Keratinocyte (primary cell): ENCODE measurements at regions not wholly inside any gene's neighbourhood (a gene's known extent, or its start where the extent isn't known, plus 50 kb on each side); places are given as distances from the start of the nearest gene placed in this dataset.

Source experiments
- DNase-seq: peaks from one replicate; pipeline ENCODE4 v3.0.0-alpha.2; 2011; ENCODE audit warnings: low read depth, missing footprints, low spot score
- FAIRE-seq: peaks from 2 replicates; lab custom pipeline; 2011; peaks lifted over from hg19 to GRCh38; lab: Jason Lieb, UNC
- H2AFZ ChIP-seq: 2 replicates; pipeline ENCODE4 v1.6.0; 2012; ENCODE audit warnings: low read length, control low read depth, inconsistent platforms; ENCODE audit not compliant: control insufficient read depth
- H3K27ac ChIP-seq: 2 replicates; pipeline ENCODE4 v1.5.1; 2011; ENCODE audit warnings: low read length; ENCODE audit not compliant: control insufficient read depth, insufficient read depth
- H3K27me3 ChIP-seq: 3 replicates; pipeline ENCODE4 v1.6.0; 2011; ENCODE audit warnings: low read length; ENCODE audit not compliant: control insufficient read depth, insufficient read depth; ENCODE audit errors: extremely low read depth
- H3K36me3 ChIP-seq, 2 experiments: 2 replicates in 1 of 2; 3 replicates in 1 of 2; pipeline ENCODE4 v1.5.1; 2011; ENCODE audit warnings: low read length in 2 of 2, mild to moderate bottlenecking in 1 of 2; ENCODE audit not compliant: control insufficient read depth in 2 of 2, insufficient read depth in 2 of 2; ENCODE audit errors: extremely low read depth in 1 of 2
- H3K4me1 ChIP-seq: 3 replicates; pipeline ENCODE4 v1.5.1; 2011; ENCODE audit warnings: low read length; ENCODE audit not compliant: control insufficient read depth, insufficient read depth; ENCODE audit errors: extremely low read depth
- H3K4me2 ChIP-seq: 3 replicates; pipeline ENCODE4 v1.6.0; 2011; ENCODE audit warnings: low read depth, low read length; ENCODE audit not compliant: control insufficient read depth, insufficient read depth; ENCODE audit errors: extremely low read depth
- H3K4me3 ChIP-seq, 3 experiments: fragments of 200-600 bp in 1 of 3; sonication (generic) in 1 of 3; 2 replicates in 2 of 3; 3 replicates in 1 of 3; pipeline ENCODE4 v1.5.1; 2011 to 2016; ENCODE audit warnings: low read length in 3 of 3, mild to moderate bottlenecking in 3 of 3, control low read depth in 2 of 3, inconsistent platforms in 1 of 3, low read depth in 1 of 3, mixed read lengths in 1 of 3, mixed run types in 1 of 3, moderate library complexity in 1 of 3; ENCODE audit not compliant: control insufficient read depth in 2 of 3, insufficient read depth in 2 of 3; ENCODE audit errors: extremely low read depth in 1 of 3
- H3K79me2 ChIP-seq: 2 replicates; pipeline ENCODE4 v1.6.0; 2012; ENCODE audit warnings: low read length; ENCODE audit not compliant: control insufficient read depth, insufficient read depth
- H3K9ac ChIP-seq: 3 replicates; pipeline ENCODE4 v1.6.0; 2011; ENCODE audit warnings: low read length; ENCODE audit not compliant: control insufficient read depth, insufficient read depth; ENCODE audit errors: extremely low read depth
- H3K9me1 ChIP-seq: 3 replicates; pipeline ENCODE4 v1.6.0; 2011; ENCODE audit warnings: low read length; ENCODE audit not compliant: control insufficient read depth, insufficient read depth; ENCODE audit errors: extremely low read depth
- H3K9me3 ChIP-seq: 2 replicates; pipeline ENCODE4 v1.5.1; 2012; ENCODE audit warnings: low read depth, low read length; ENCODE audit not compliant: control insufficient read depth
- H4K20me1 ChIP-seq: 3 replicates; pipeline ENCODE4 v1.6.0; 2011; ENCODE audit warnings: low read length; ENCODE audit not compliant: control insufficient read depth, insufficient read depth; ENCODE audit errors: extremely low read depth
- EZH2 ChIP-seq: IDR thresholded peaks from one replicate; pipeline ENCODE4 v1.6.1; 2012; ENCODE audit warnings: inconsistent platforms, mild to moderate bottlenecking, low read length, moderate library complexity
- dilution Hi-C: fragments of 300-500 bp; cut with MboI; formaldehyde crosslinking; loops from one replicate; pipeline ENCODE4 v1.7.0; 2020; ENCODE audit warnings: low sequenced_read_pairs; ENCODE audit not compliant: extremely low pct_ligation_motif_present
- TF ChIP-seq, protein P1 (sequence below), 3 experiments: IDR thresholded peaks in 1 of 3; conservative IDR thresholded peaks in 1 of 3; optimal IDR thresholded peaks in 1 of 3; 2 replicates in 2 of 3; 3 replicates in 1 of 3; pipeline versions ENCODE3 to v1.5.1; 2011; ENCODE audit warnings: low read length in 3 of 3, mild to moderate bottlenecking in 3 of 3, moderate library complexity in 2 of 3, control low read depth in 1 of 3, inconsistent platforms in 1 of 3; ENCODE audit not compliant: insufficient read depth in 2 of 3; ENCODE audit errors: extremely low read depth in 1 of 3

DNA sequence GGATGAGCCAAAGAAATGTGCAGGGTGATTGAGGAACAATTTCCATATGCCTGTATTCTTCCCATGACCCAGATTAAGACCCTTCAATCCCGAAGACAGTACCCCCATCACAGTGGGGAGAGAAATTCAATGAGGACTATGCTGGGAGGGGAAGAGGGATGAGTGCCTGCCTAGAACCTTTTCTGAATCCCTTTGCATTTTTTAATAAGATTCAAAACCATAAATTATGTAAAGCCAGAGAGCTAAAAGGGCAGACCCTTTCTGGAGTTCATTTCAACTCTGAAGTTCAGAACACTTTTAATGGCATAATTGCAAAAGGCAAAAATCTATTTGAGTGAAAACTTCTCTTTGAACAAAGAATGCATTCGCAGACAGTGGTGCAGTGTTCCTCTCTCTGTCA is 529.5 kb downstream of the NTRK3 start:
- no peak overlapping the region for H2AFZ ChIP-seq
- H3K9me3 ChIP-seq: no peaks in the 10 kb centered on the region
- no peaks in the 10 kb centered on the region for H4K20me1 ChIP-seq
- dilution Hi-C loops: no loop called here
- H3K4me2 ChIP-seq: no peak overlapping the region
- H3K79me2 ChIP-seq: no peaks in the 10 kb centered on the region
- H3K9me1 ChIP-seq: no peaks in the 10 kb centered on the region
- FAIRE-seq (no peak), DNase-seq (no peak)
- no peaks in the 10 kb centered on the region for H3K36me3 ChIP-seq
- no peak for TF ChIP-seq EZH2
- TF ChIP-seq, protein P1, sequence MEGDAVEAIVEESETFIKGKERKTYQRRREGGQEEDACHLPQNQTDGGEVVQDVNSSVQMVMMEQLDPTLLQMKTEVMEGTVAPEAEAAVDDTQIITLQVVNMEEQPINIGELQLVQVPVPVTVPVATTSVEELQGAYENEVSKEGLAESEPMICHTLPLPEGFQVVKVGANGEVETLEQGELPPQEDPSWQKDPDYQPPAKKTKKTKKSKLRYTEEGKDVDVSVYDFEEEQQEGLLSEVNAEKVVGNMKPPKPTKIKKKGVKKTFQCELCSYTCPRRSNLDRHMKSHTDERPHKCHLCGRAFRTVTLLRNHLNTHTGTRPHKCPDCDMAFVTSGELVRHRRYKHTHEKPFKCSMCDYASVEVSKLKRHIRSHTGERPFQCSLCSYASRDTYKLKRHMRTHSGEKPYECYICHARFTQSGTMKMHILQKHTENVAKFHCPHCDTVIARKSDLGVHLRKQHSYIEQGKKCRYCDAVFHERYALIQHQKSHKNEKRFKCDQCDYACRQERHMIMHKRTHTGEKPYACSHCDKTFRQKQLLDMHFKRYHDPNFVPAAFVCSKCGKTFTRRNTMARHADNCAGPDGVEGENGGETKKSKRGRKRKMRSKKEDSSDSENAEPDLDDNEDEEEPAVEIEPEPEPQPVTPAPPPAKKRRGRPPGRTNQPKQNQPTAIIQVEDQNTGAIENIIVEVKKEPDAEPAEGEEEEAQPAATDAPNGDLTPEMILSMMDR (optimal IDR thresholded peaks at IDR 0.05 in 1 of 3, IDR thresholded peaks at IDR 0.05 in 1 of 3, conservative IDR thresholded peaks at IDR 0.05 in 1 of 3; ENCODE audit: extremely low read depth in 1 of 3, insufficient read depth in 2 of 3, low read length in 3 of 3): no peak
- no peak overlapping the region for H3K27ac ChIP-seq
- H3K9ac ChIP-seq: no peak overlapping the region
- H3K4me3 ChIP-seq: no peak overlapping the region
- H3K27me3 ChIP-seq: no peaks in the 10 kb centered on the region
- no peaks in the 10 kb centered on the region for H3K4me1 ChIP-seq

DNA sequence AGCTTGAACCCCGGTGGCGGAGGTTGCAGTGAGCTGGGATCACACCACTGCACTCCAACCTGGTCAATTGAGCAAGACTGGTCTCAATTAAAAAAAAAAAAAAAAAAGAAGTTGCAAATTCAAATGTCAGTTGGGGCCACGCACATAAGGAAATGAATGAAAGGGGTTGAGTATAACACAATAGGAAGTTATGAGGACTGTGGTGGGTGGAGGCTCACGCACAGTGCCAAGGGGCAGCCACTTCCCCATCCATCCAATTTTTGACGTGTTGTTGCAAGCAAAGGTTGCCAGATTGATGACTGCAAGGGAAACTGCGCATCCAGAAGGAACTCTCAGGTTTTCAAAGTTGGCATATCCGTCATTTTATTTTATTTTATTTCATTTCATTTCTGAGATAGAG is 532.2 kb downstream of the NTRK3 start:
- FAIRE-seq: no peak
- Histone ChIP-seq H3K4me2 (no peak overlapping the region), H3K79me2 (no peaks in the 10 kb centered on the region), H4K20me1 (no peaks in the 10 kb centered on the region), H3K36me3 (no peaks in the 10 kb centered on the region), H3K4me3 (no peak overlapping the region), H3K27ac (no peak overlapping the region), H3K9me3 (no peaks in the 10 kb centered on the region), H3K9me1 (no peaks in the 10 kb centered on the region), H3K4me1 (no peaks in the 10 kb centered on the region), H3K27me3 (no peaks in the 10 kb centered on the region), H3K9ac (no peak overlapping the region), H2AFZ (no peak overlapping the region)
- DNase-seq: no peak
- dilution Hi-C loops: no loop called here
- TF ChIP-seq EZH2: no peak

DNA sequence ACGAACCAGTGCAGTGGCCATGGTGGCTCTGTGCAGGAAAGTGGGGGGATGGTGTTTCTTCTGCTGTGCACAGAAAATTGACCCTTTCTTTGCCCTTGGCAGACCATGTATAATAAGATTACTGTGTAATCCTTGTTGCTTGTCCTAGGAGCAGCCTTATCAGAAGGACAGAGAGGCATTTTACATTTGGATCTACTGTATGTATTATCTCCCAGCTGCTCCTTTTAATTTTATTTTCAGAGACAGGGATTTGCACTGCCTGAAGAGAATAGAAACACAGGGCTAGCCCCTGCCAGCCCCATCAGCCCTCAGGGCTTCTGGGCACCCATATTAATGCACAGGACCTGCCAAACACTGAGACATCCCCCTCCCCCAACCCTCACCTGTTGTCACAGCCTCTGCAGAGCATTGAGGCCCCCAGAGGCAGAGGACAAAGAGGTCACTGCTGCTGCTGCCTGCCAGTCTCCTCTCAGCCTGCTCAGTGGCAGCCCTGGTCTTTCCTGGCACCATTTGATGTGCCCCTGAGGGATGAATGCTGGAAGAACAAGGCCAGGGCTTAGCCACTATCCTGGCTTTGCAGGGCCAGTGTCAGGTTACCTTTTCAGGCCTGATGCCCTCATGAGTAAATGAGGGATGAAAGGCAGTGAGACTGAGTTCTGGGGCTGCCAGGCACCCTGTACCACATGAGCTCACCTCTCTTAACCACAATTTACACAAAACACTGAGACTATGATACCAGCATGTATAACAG is 533.4 kb downstream of the NTRK3 start:
- Histone ChIP-seq H3K4me2 (no peak overlapping the region), H2AFZ (no peak overlapping the region), H3K27me3 (no peaks in the 10 kb centered on the region), H3K4me1 (no peaks in the 10 kb centered on the region), H3K9ac (no peak overlapping the region), H3K9me1 (no peaks in the 10 kb centered on the region), H3K27ac (no peak overlapping the region), H3K36me3 (no peaks in the 10 kb centered on the region), H4K20me1 (no peaks in the 10 kb centered on the region), H3K9me3 (no peaks in the 10 kb centered on the region), H3K79me2 (no peaks in the 10 kb centered on the region), H3K4me3 (no peak overlapping the region)
- DNase-seq (no peak), FAIRE-seq (no peak)
- TF ChIP-seq EZH2: no peak
- TF ChIP-seq, protein P1 (optimal IDR thresholded peaks at IDR 0.05 in 1 of 3, IDR thresholded peaks at IDR 0.05 in 1 of 3, conservative IDR thresholded peaks at IDR 0.05 in 1 of 3; ENCODE audit: extremely low read depth in 1 of 3, insufficient read depth in 2 of 3, low read length in 3 of 3): no peak
- dilution Hi-C loops: no loop called here
